HCT116 (cell line): ENCODE measurements at regions not wholly inside any gene's neighbourhood (a gene's known extent, or its start where the extent isn't known, plus 50 kb on each side); places are given as distances from the start of the nearest gene placed in this dataset.

Source experiments
- ATAC-seq: fragments of 200-7000 bp; cut with Tn5 transposase; 2 replicates; pipeline ENCODE4 v1.9.1; 2020; ENCODE audit warnings: mild to moderate bottlenecking, moderate library complexity
- BruUV-seq: library from RNA; stranded (reverse); fragments of 400-500 nt; replicated peaks from 2 replicates; lab custom pipeline; 2021; lab: Mats Ljungman, UMichigan
- CTCF ChIA-PET: fragments of 300-600 bp; sonication (Branson Sonifier 250); formaldehyde crosslinking; loops from one replicate; lab custom pipeline; 2021; ENCODE audit warnings: antibody characterized with exemption; lab: Charles Lee
- POLR2A ChIA-PET: fragments of 300-600, 350-600 bp; sonication (Branson Sonifier 250); formaldehyde crosslinking; loops from one replicate; lab custom pipeline; 2021; ENCODE audit warnings: antibody characterized with exemption; lab: Charles Lee
- RAD21 ChIA-PET, 2 experiments: fragments of 300-600 bp; sonication (Branson Sonifier 250); formaldehyde crosslinking; loops; one replicate each; lab custom pipeline; 2023; ENCODE audit warnings: low total read pairs in 2 of 2; ENCODE audit not compliant: uncharacterized antibody in 2 of 2, unreplicated experiment in 2 of 2, low non-redundant PET in 1 of 2; lab: Charles Lee
- DNase-seq: peaks from one replicate; pipeline ENCODE4 v3.0.0-alpha.2; 2010; ENCODE audit warnings: low read depth, low spot score
- H2AFZ ChIP-seq: fragments of 200-600 bp; shearing (Covaris generic), sonication (generic); 2 replicates; pipeline ENCODE4 v1.6.1; 2017; ENCODE audit warnings: low read depth, mixed run types, mixed read lengths, antibody characterized with exemption, low read length; ENCODE audit not compliant: poor library complexity, severe bottlenecking
- H3K27ac ChIP-seq: 2 replicates; pipeline ENCODE4 v1.5.1; 2012; ENCODE audit warnings: low read depth, low read length
- H3K27me3 ChIP-seq: fragments of 200-600 bp; sonication (generic); 2 replicates; pipeline ENCODE4 v1.6.1; 2016; ENCODE audit warnings: mixed run types, low read length, mixed read lengths; ENCODE audit not compliant: insufficient read depth
- H3K36me3 ChIP-seq, 2 experiments: fragments of 200-500 bp in 1 of 2; fragments of 200-600 bp in 1 of 2; sonication (Bioruptor generic) in 1 of 2; sonication (generic) in 1 of 2; 2 replicates each; pipeline versions ENCODE4 v1.5.1 to v1.6.1; 2014 to 2016; ENCODE audit warnings: low read length in 2 of 2, inconsistent platforms in 1 of 2, mixed read lengths in 1 of 2, mixed run types in 1 of 2; ENCODE audit not compliant: insufficient read depth in 2 of 2, control insufficient read depth in 1 of 2
- H3K4me1 ChIP-seq, 2 experiments: fragments of 200-600 bp in 1 of 2; sonication (generic) in 1 of 2; 2 replicates each; pipeline versions ENCODE4 v1.5.1 to v1.6.1; 2012 to 2017; ENCODE audit warnings: low read length in 2 of 2, inconsistent platforms in 1 of 2, mild to moderate bottlenecking in 1 of 2, mixed read lengths in 1 of 2, mixed run types in 1 of 2, moderate library complexity in 1 of 2; ENCODE audit not compliant: insufficient read depth in 2 of 2, control insufficient read depth in 1 of 2
- H3K4me2 ChIP-seq: fragments of 200-600 bp; sonication (generic); 2 replicates; pipeline ENCODE4 v1.6.1; 2017; ENCODE audit warnings: mixed run types, low read length, mixed read lengths
- H3K4me3 ChIP-seq, 2 experiments: fragments of 200-600 bp in 1 of 2; sonication (generic) in 1 of 2; replicated peaks in 1 of 2; 2 replicates each; pipeline ENCODE4 v1.5.1; 2011 to 2016; ENCODE audit warnings: low read length in 2 of 2, control low read depth in 1 of 2, low read depth in 1 of 2, mild to moderate bottlenecking in 1 of 2, mixed read lengths in 1 of 2, mixed run types in 1 of 2
- H3K79me2 ChIP-seq: fragments of 200-600 bp; sonication (generic); 2 replicates; pipeline ENCODE4 v1.6.1; 2017; ENCODE audit warnings: mild to moderate bottlenecking, mixed run types, low read length, moderate library complexity, mixed read lengths; ENCODE audit not compliant: insufficient read depth
- H3K9ac ChIP-seq: fragments of 200-600 bp; sonication (generic); 2 replicates; pipeline ENCODE4 v1.6.1; 2016; ENCODE audit warnings: low read length, mixed read lengths
- H3K9me2 ChIP-seq: fragments of 200-600 bp; sonication (generic), shearing (Covaris generic); 2 replicates; pipeline ENCODE4 v1.6.1; 2017; ENCODE audit warnings: mixed run types, mild to moderate bottlenecking, moderate library complexity; ENCODE audit not compliant: insufficient read depth
- H3K9me3 ChIP-seq, 2 experiments: fragments of 200-500 bp in 1 of 2; fragments of 200-600 bp in 1 of 2; sonication (Bioruptor generic) in 1 of 2; sonication (generic) in 1 of 2; 2 replicates each; pipeline ENCODE4 v1.6.1; 2014 to 2017; ENCODE audit warnings: low read length in 2 of 2, mixed read lengths in 2 of 2, inconsistent platforms in 1 of 2, low read depth in 1 of 2, mild to moderate bottlenecking in 1 of 2, mixed run types in 1 of 2, moderate library complexity in 1 of 2; ENCODE audit not compliant: control insufficient read depth in 1 of 2, insufficient read depth in 1 of 2
- H4K20me1 ChIP-seq: fragments of 200-600 bp; sonication (generic), shearing (Covaris generic); 2 replicates; pipeline ENCODE4 v1.6.1; 2017; ENCODE audit warnings: mixed run types, mild to moderate bottlenecking, moderate library complexity; ENCODE audit not compliant: insufficient read depth
- CEBPB ChIP-seq: IDR thresholded peaks from 2 replicates; pipeline ENCODE4 v1.6.1; 2012; ENCODE audit warnings: low read depth
- EGR1 ChIP-seq: IDR thresholded peaks from 2 replicates; pipeline ENCODE4 v1.6.1; 2012; ENCODE audit warnings: low read depth
- ELF1 ChIP-seq: IDR thresholded peaks from 2 replicates; pipeline ENCODE4 v1.6.1; 2012; ENCODE audit warnings: low read depth, borderline replicate concordance
- EZH2 ChIP-seq: fragments of 200-600 bp; sonication (generic); IDR thresholded peaks from 2 replicates; pipeline ENCODE4 v1.6.1; 2017; ENCODE audit warnings: antibody characterized with exemption, mixed run types
- EZH2phosphoT487 ChIP-seq: fragments of 200-600 bp; IDR thresholded peaks from 2 replicates; pipeline ENCODE4 v1.6.1; 2018; ENCODE audit warnings: antibody characterized with exemption, borderline replicate concordance
- JUND ChIP-seq: IDR thresholded peaks from 2 replicates; pipeline ENCODE4 v1.6.1; 2012
- MAX ChIP-seq: IDR thresholded peaks from 2 replicates; pipeline ENCODE4 v1.6.1; 2012
- POLR2A ChIP-seq: IDR thresholded peaks from 2 replicates; pipeline ENCODE4 v1.7.0; 2011; ENCODE audit warnings: borderline replicate concordance; ENCODE audit not compliant: insufficient read depth, insufficient read length; ENCODE audit errors: extremely low read depth
- RAD21 ChIP-seq: IDR thresholded peaks from 2 replicates; pipeline ENCODE4 v1.6.1; 2012; ENCODE audit warnings: low read depth, mild to moderate bottlenecking
- SRF ChIP-seq: IDR thresholded peaks from 2 replicates; pipeline ENCODE4 v1.6.1; 2012; ENCODE audit warnings: low read depth
- TCF7L2 ChIP-seq: IDR thresholded peaks from 2 replicates; pipeline ENCODE4 v1.7.0; 2011; ENCODE audit warnings: borderline replicate concordance, inconsistent platforms; ENCODE audit not compliant: insufficient read depth, insufficient read length; ENCODE audit errors: extremely low read depth
- ZFX ChIP-seq: fragments of 450-650 bp; IDR thresholded peaks from 2 replicates; pipeline ENCODE4 v1.6.1; 2017
- ZNF274 ChIP-seq: fragments of 200-500 bp; sonication (Bioruptor generic); IDR thresholded peaks from 2 replicates; pipeline ENCODE4 v1.6.1; 2014; ENCODE audit warnings: mild to moderate bottlenecking, low read depth, low read length, inconsistent platforms
- intact Hi-C: fragments of 100-400 bp; cut with micrococcal nuclease; formaldehyde crosslinking; loops from 2 replicates; pipeline ENCODE4 v1.10.0; 2022
- TF ChIP-seq, protein P1 (sequence below): IDR thresholded peaks from 2 replicates; pipeline ENCODE4 v1.6.1; 2012
- TF ChIP-seq, protein P2 (sequence below): IDR thresholded peaks from 2 replicates; pipeline ENCODE4 v1.6.1; 2011; ENCODE audit warnings: mild to moderate bottlenecking, low read length, moderate library complexity; ENCODE audit not compliant: insufficient replicate concordance; ENCODE audit errors: extremely low read depth
- TF ChIP-seq, protein P3 (sequence below), 3 experiments: fragments of 200-600 bp in 1 of 3; sonication (generic) in 1 of 3; IDR thresholded peaks in 2 of 3; conservative IDR thresholded peaks in 1 of 3; 2 replicates each; pipeline ENCODE4 v1.5.1; 2012 to 2017; ENCODE audit warnings: low read depth in 2 of 3, low read length in 2 of 3, antibody characterized with exemption in 1 of 3, borderline replicate concordance in 1 of 3, control low read depth in 1 of 3, mild to moderate bottlenecking in 1 of 3, mixed read lengths in 1 of 3, mixed run types in 1 of 3, moderate library complexity in 1 of 3; ENCODE audit not compliant: insufficient read depth in 1 of 3

GRCh38 chr21:27466140-27466539, 499.3 kb upstream of the ADAMTS5 start (continued):
- TF ChIP-seq EGR1 = no peak
- TF ChIP-seq SRF = no peak
- TF ChIP-seq, all 23 proteins: peak for 0

DNA sequence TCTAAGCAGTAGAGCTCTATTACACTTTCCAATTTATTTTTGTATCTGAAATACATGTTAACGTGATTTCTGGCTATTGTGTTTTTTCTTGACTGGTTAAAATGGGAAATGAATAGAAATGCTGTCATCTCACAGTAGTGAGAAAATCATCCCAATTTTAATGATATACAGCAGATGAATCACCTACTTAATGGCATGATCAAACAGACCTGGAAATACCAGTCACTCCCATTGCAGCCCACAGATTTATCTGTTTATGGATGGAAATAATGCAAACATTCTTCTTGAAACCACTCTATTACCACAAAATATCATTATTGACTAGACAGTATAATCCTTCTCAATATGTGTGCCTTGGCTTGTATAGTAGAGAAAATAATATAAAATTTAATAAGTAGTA, 497.8 kb upstream of the ADAMTS5 start:
- intact Hi-C loops = no loop called here
- H3K4me3 ChIP-seq = no peak overlapping the region
- ChIA-PET POLR2A (no interaction called here), RAD21 (no interaction called here), CTCF (no interaction called here)
- no peaks in the 10 kb centered on the region for H3K9me2 ChIP-seq
- no peak overlapping the region for H3K4me2 ChIP-seq
- ATAC-seq (no peak), DNase-seq (no peak)
- no peak overlapping the region for H2AFZ ChIP-seq
- no TSS peak for BruUV-seq
- peaks cover 16 to 31% of the 10 kb centered on the region in 2 experiments; a peak in 3 of 4 replicates for H3K9me3 ChIP-seq
- H3K9ac ChIP-seq = no peak overlapping the region
- TF ChIP-seq SRF (no peak), EZH2phosphoT487 (no peak)
- H3K27ac ChIP-seq = no peak overlapping the region
- H3K4me1 ChIP-seq = no peaks in the 10 kb centered on the region
- no peaks in the 10 kb centered on the region for H3K27me3 ChIP-seq
- no peaks in the 10 kb centered on the region for H3K36me3 ChIP-seq
- H4K20me1 ChIP-seq = no peaks in the 10 kb centered on the region
- H3K79me2 ChIP-seq = no peaks in the 10 kb centered on the region

GRCh38 chr21:27462726-27463125, 495.8 kb upstream of the ADAMTS5 start:
- no TSS peak for BruUV-seq
- Histone ChIP-seq H3K9me2 (no peaks in the 10 kb centered on the region), H3K36me3 (no peaks in the 10 kb centered on the region), H3K4me3 (no peak overlapping the region), H3K27me3 (no peaks in the 10 kb centered on the region), H3K79me2 (no peaks in the 10 kb centered on the region), H3K4me2 (no peak overlapping the region), H3K9me3 (peaks cover 13 to 34% of the 10 kb centered on the region in 2 experiments; a peak in 3 of 4 replicates), H4K20me1 (no peaks in the 10 kb centered on the region), H2AFZ (no peak overlapping the region), H3K9ac (no peak overlapping the region), H3K27ac (no peak overlapping the region), H3K4me1 (no peaks in the 10 kb centered on the region)
- RAD21 ChIA-PET = no interaction called here
- POLR2A ChIA-PET = no interaction called here
- no peak for DNase-seq
- intact Hi-C loops = no loop called here
- ATAC-seq = no peak
- CTCF ChIA-PET = no interaction called here
- TF ChIP-seq JUND = no peak
- TF ChIP-seq TCF7L2 = no peak
- TF ChIP-seq EZH2phosphoT487 = no peak
- no peak for TF ChIP-seq CEBPB
- no peak for TF ChIP-seq SRF
- no peak for TF ChIP-seq ELF1
- no peak for TF ChIP-seq POLR2A
- no peak for TF ChIP-seq RAD21
- TF ChIP-seq, protein P1, sequence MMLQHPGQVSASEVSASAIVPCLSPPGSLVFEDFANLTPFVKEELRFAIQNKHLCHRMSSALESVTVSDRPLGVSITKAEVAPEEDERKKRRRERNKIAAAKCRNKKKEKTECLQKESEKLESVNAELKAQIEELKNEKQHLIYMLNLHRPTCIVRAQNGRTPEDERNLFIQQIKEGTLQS = no peak
- TF ChIP-seq, protein P2, sequence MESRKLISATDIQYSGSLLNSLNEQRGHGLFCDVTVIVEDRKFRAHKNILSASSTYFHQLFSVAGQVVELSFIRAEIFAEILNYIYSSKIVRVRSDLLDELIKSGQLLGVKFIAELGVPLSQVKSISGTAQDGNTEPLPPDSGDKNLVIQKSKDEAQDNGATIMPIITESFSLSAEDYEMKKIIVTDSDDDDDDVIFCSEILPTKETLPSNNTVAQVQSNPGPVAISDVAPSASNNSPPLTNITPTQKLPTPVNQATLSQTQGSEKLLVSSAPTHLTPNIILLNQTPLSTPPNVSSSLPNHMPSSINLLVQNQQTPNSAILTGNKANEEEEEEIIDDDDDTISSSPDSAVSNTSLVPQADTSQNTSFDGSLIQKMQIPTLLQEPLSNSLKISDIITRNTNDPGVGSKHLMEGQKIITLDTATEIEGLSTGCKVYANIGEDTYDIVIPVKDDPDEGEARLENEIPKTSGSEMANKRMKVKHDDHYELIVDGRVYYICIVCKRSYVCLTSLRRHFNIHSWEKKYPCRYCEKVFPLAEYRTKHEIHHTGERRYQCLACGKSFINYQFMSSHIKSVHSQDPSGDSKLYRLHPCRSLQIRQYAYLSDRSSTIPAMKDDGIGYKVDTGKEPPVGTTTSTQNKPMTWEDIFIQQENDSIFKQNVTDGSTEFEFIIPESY = no peak
- TF ChIP-seq, protein P3, sequence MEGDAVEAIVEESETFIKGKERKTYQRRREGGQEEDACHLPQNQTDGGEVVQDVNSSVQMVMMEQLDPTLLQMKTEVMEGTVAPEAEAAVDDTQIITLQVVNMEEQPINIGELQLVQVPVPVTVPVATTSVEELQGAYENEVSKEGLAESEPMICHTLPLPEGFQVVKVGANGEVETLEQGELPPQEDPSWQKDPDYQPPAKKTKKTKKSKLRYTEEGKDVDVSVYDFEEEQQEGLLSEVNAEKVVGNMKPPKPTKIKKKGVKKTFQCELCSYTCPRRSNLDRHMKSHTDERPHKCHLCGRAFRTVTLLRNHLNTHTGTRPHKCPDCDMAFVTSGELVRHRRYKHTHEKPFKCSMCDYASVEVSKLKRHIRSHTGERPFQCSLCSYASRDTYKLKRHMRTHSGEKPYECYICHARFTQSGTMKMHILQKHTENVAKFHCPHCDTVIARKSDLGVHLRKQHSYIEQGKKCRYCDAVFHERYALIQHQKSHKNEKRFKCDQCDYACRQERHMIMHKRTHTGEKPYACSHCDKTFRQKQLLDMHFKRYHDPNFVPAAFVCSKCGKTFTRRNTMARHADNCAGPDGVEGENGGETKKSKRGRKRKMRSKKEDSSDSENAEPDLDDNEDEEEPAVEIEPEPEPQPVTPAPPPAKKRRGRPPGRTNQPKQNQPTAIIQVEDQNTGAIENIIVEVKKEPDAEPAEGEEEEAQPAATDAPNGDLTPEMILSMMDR (IDR thresholded peaks at IDR 0.05 in 2 of 3, conservative IDR thresholded peaks at IDR 0.05 in 1 of 3; ENCODE audit: borderline replicate concordance in 1 of 3, insufficient read depth in 1 of 3, low read depth in 2 of 3, low read length in 2 of 3) = no peak
- no peak for TF ChIP-seq EZH2
- TF ChIP-seq MAX = no peak
- no peak for TF ChIP-seq ZFX
- no peak for TF ChIP-seq ZNF274
